AG04450 (cell line): ENCODE measurements at regions not wholly inside any gene's neighbourhood (a gene's known extent, or its start where the extent isn't known, plus 50 kb on each side); places are given as distances from the start of the nearest gene placed in this dataset.
A peak's percentile ranks its signal among the peaks of the same experiment; 100 is the strongest.

Source experiments
- CTCF ChIA-PET: fragments of 300-600, 350-600 bp; formaldehyde crosslinking; extraction: SDS; loops from one replicate; lab custom pipeline; 2022; ENCODE audit warnings: antibody characterized with exemption, inconsistent platforms; lab: Charles Lee
- POLR2A ChIA-PET: fragments of 350-600 bp; formaldehyde crosslinking; extraction: SDS; loops from one replicate; lab custom pipeline; 2021; ENCODE audit warnings: antibody characterized with exemption, inconsistent platforms; lab: Yijun Ruan, JAX
- DNase-seq: peaks from one replicate; pipeline ENCODE4 v3.0.0-alpha.2; 2011; ENCODE audit warnings: low read depth, low spot score
- H3K27ac ChIP-seq: one replicate; pipeline ENCODE4 v1.5.1; 2012; ENCODE audit warnings: low read depth, low read length, control low read depth
- H3K27me3 ChIP-seq: one replicate; pipeline ENCODE4 v1.6.0; 2012; ENCODE audit warnings: low read length; ENCODE audit not compliant: control insufficient read depth, insufficient read depth
- H3K4me3 ChIP-seq: 2 replicates; pipeline ENCODE4 v1.5.1; 2011; ENCODE audit warnings: mild to moderate bottlenecking, low read depth, low read length, control low read depth
- H3K9me3 ChIP-seq: 2 replicates; pipeline ENCODE4 v1.5.1; 2012; ENCODE audit warnings: low read length; ENCODE audit not compliant: control insufficient read depth, insufficient read depth
- CTCF ChIP-seq: IDR thresholded peaks from 2 replicates; pipeline ENCODE4 v1.5.1; 2011; ENCODE audit warnings: low read depth, low read length, control low read depth, inconsistent platforms

GRCh38 chr5:33179301-33179700 is 261.5 kb upstream of the TARS1 start:
- no peak for TF ChIP-seq CTCF
- H3K27ac ChIP-seq: no peak overlapping the region
- DNase-seq: no peak
- no peaks in the 10 kb centered on the region for H3K27me3 ChIP-seq
- H3K4me3 ChIP-seq: no peak overlapping the region
- ChIA-PET POLR2A (no interaction called here), CTCF (interaction anchor here (2.0 to 4.0 kb wide), 2 partner anchors 263 to 471 kb away, joined by 6 to 30 read pairs; no protein-coding TSS in a partner anchor)
- H3K9me3 ChIP-seq: no peaks in the 10 kb centered on the region

DNA sequence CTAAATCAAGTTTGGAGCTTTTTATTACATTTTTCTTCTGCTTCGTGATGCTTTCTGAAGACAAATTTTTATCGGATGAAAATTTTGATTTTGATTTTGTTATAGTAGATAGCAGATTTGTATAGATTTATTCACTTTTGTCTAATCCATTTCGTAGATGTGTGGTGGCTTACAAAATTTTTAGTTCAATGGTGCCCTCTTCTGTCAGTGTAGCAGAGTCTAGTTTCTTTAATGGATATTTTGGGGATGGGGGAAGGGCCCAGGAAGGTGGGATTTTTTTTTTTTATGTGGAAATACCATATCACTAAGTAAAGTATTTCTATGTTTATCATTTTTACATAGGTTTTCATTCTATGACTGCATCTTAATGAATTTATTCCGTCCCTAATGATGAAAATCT is 259.9 kb upstream of the TARS1 start:
- peak; percentile 63 for TF ChIP-seq CTCF
- no peaks in the 10 kb centered on the region for H3K27me3 ChIP-seq
- no peaks in the 10 kb centered on the region for H3K9me3 ChIP-seq
- H3K4me3 ChIP-seq: no peak overlapping the region
- no peak overlapping the region for H3K27ac ChIP-seq
- peak; percentile 13 for DNase-seq
- CTCF ChIA-PET: interaction anchor here (0.6 to 4.0 kb wide), 27 partner anchors 11 to 488 kb away, joined by 3 to 30 read pairs (median 4); no protein-coding TSS in a partner anchor
- POLR2A ChIA-PET: no interaction called here

DNA sequence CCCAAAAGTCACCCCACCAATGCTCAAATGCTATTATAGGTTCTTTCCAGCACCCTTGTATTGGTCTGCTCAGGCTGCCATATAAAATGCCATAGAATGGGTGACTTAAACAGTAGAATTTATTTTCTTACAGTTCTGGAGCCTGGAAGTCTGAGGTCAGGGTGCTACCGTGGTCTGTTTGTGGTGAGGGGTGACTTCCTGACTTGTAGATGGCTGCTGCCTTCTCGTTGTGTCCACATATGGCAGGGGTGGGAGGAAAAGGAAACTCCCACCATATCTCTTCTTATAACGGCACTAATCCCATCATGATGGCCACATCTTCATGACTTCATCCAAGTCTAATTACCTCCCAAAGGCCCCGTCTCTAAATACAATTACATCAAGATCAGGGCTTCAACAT is 257.8 kb upstream of the TARS1 start:
- no peak for DNase-seq
- Histone ChIP-seq H3K27me3 (no peaks in the 10 kb centered on the region), H3K9me3 (no peaks in the 10 kb centered on the region), H3K27ac (no peak overlapping the region), H3K4me3 (no peak overlapping the region)
- TF ChIP-seq CTCF: no peak
- POLR2A ChIA-PET: no interaction called here
- CTCF ChIA-PET: interaction anchor here (2.1 to 4.0 kb wide), 2 partner anchors 117 to 474 kb away, joined by 9 to 30 read pairs; no protein-coding TSS in a partner anchor

GRCh38 chr5:33184367-33184766 is 256.4 kb upstream of the TARS1 start:
- no peaks in the 10 kb centered on the region for H3K27me3 ChIP-seq
- no peak overlapping the region for H3K27ac ChIP-seq
- H3K4me3 ChIP-seq: no peak overlapping the region
- no peak for TF ChIP-seq CTCF
- DNase-seq: no peak
- H3K9me3 ChIP-seq: no peaks in the 10 kb centered on the region
- POLR2A ChIA-PET: interaction anchor here (1.2 kb wide), 1 partner anchor 88 kb away, joined by 3 read pairs; no protein-coding TSS in a partner anchor
- CTCF ChIA-PET: interaction anchor here (1.0 to 1.2 kb wide), 2 partner anchors 238 to 476 kb away, joined by 3 to 4 read pairs; no protein-coding TSS in a partner anchor

DNA sequence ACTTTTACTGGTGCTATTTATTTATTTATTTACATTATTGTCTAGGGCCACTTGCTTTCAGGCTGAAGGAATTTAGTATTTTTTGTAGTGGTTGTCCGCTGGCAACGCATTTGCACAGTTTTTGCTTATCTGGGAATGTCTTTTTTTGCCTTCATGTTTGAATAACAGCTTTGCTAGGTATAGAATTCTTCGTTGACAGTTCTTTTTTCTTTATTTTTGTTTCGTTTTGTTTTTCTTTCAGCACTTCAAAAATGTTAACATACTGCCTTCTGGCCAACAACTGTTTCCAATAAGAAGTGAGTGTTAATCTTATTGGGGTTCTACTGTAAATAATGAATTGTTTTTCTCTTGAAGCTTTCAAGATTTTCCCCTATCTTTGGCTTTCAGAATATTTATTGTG is 252.7 kb upstream of the TARS1 start:
- no peak overlapping the region for H3K27ac ChIP-seq
- H3K27me3 ChIP-seq: no peaks in the 10 kb centered on the region
- no peak for TF ChIP-seq CTCF
- ChIA-PET CTCF (interaction anchor here (0.6 to 1.9 kb wide), 2 partner anchors 112 to 475 kb away, joined by 4 read pairs; no protein-coding TSS in a partner anchor), POLR2A (no interaction called here)
- H3K4me3 ChIP-seq: no peak overlapping the region
- H3K9me3 ChIP-seq: no peaks in the 10 kb centered on the region
- DNase-seq: no peak
